Progenitor cell of endocrine pancreas (in vitro differentiated cells): ENCODE measurements at regions not wholly inside any gene's neighbourhood (a gene's known extent, or its start where the extent isn't known, plus 50 kb on each side); places are given as distances from the start of the nearest gene placed in this dataset.

Source experiments
- DNase-seq: peaks from one replicate; pipeline ENCODE4 v3.0.0; 2021; ENCODE audit warnings: low spot score; ENCODE audit not compliant: unreplicated experiment
- H3K27ac Mint-ChIP-seq: 2 replicates; pipeline ENCODE4 v1.8.0; 2021; ENCODE audit warnings: mild to moderate bottlenecking, moderate library complexity, mixed read lengths
- H3K27me3 Mint-ChIP-seq: 2 replicates; pipeline ENCODE4 v1.8.0; 2021; ENCODE audit warnings: mixed read lengths
- H3K36me3 Mint-ChIP-seq: 2 replicates; pipeline ENCODE4 v1.8.0; 2022; ENCODE audit warnings: mixed read lengths; ENCODE audit not compliant: insufficient read depth
- H3K4me1 Mint-ChIP-seq: 2 replicates; pipeline ENCODE4 v1.8.0; 2021; ENCODE audit warnings: low read depth, mixed read lengths
- H3K4me3 Mint-ChIP-seq: 2 replicates; pipeline ENCODE4 v1.8.0; 2021; ENCODE audit warnings: low read depth, mild to moderate bottlenecking, moderate library complexity, mixed read lengths
- H3K9me3 Mint-ChIP-seq: 2 replicates; pipeline ENCODE4 v1.8.0; 2021; ENCODE audit warnings: low read depth, mixed read lengths
- TF ChIP-seq, protein P1 (sequence below): fragments of 200-600 bp; sonication (generic); IDR thresholded peaks from one replicate; pipeline ENCODE4 v1.5.0; 2021; ENCODE audit warnings: antibody characterized with exemption, mild to moderate bottlenecking; ENCODE audit not compliant: unreplicated experiment

DNA sequence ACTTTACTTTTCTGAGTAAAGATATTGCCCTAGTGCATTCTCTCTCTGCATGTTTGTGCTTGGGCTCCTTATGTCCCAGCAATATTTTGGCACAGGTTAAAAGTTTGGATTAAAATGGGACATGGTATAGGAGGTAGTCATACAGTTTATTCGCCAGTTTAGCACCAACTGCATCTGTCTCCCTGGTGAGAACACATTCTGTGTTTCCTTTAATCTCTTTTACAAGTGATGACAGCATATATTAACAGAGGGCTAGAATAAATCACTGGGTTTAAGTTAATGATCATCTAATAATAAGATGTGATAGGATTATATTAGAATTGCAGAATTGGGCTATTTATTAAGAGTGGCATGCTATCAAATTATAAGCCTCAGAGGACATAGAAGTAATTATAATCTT lies 550.1 kb downstream of the LRRC70 start:
- Mint-ChIP-seq H3K9me3 (no peaks in the 10 kb centered on the region), H3K36me3 (no peaks in the 10 kb centered on the region), H3K4me3 (no peak overlapping the region), H3K4me1 (no peaks in the 10 kb centered on the region), H3K27ac (no peak overlapping the region), H3K27me3 (no peaks in the 10 kb centered on the region)
- no peak for DNase-seq
- TF ChIP-seq, protein P1, sequence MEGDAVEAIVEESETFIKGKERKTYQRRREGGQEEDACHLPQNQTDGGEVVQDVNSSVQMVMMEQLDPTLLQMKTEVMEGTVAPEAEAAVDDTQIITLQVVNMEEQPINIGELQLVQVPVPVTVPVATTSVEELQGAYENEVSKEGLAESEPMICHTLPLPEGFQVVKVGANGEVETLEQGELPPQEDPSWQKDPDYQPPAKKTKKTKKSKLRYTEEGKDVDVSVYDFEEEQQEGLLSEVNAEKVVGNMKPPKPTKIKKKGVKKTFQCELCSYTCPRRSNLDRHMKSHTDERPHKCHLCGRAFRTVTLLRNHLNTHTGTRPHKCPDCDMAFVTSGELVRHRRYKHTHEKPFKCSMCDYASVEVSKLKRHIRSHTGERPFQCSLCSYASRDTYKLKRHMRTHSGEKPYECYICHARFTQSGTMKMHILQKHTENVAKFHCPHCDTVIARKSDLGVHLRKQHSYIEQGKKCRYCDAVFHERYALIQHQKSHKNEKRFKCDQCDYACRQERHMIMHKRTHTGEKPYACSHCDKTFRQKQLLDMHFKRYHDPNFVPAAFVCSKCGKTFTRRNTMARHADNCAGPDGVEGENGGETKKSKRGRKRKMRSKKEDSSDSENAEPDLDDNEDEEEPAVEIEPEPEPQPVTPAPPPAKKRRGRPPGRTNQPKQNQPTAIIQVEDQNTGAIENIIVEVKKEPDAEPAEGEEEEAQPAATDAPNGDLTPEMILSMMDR, result no peak

DNA sequence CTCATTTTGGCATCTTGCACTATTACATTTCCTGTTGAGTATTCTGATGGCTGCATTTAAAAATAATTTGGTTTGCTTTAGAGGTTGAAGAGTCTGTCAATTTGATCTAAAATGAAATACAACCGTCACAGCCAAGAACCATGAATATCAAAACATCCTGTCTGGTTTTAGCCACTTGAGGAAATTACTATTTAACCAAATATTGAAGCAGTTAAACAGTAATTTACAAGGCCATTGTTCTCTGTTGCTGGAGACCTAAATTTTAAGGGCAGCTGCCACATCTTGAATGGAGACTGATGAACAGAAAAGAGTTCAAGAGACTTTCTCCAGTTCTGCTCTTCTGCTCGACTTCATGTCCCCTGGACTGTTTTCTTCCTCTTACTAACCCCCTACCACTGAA lies 549.4 kb downstream of the LRRC70 start:
- no peak for DNase-seq
- Mint-ChIP-seq H3K4me1 (no peaks in the 10 kb centered on the region), H3K9me3 (no peaks in the 10 kb centered on the region), H3K27ac (no peak overlapping the region), H3K27me3 (no peaks in the 10 kb centered on the region), H3K4me3 (no peak overlapping the region), H3K36me3 (no peaks in the 10 kb centered on the region)
- TF ChIP-seq, protein P1, result no peak

DNA sequence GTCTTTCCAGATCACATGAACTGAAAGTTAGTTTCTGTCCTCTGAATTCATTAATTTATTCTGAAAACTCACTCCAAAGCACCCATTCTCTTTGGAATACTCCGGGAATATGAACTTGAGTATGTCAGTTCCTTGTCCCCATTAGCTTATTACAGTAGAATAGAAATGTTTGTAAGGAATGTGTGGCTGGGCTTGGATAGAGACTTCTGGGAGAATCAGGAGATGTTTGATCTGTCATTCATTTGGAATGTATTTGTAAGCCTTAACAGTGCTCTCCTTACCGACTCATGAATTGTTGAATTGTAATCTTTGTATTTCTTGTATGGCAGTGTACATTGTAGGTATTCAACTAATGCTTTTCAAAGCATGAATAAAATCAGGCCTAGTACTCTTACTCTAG lies 548.4 kb downstream of the LRRC70 start:
- Mint-ChIP-seq H3K27me3 (no peaks in the 10 kb centered on the region), H3K36me3 (no peaks in the 10 kb centered on the region), H3K27ac (no peak overlapping the region), H3K9me3 (no peaks in the 10 kb centered on the region), H3K4me3 (no peak overlapping the region), H3K4me1 (no peaks in the 10 kb centered on the region)
- TF ChIP-seq, protein P1, result no peak
- no peak for DNase-seq

DNA sequence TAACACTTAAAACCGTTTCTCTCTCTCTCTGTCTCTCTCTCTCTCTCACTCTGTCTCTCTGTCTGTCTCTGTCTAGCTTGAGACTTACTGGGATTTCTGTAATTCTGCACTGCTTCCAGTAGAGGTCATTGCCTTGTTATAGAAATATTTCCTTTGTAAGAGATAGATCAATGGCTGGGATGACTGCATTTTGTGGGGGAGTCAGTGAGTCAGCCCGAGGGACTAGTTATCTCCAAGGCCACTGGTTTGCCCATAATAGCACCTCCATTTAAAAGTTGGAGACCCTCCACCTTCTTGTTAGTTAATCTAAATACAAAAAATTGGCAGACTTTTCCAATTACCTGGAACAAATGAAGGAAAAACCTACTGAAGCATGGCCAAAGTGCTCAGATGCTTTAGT lies 547.2 kb downstream of the LRRC70 start:
- Mint-ChIP-seq H3K9me3 (no peaks in the 10 kb centered on the region), H3K4me1 (no peaks in the 10 kb centered on the region), H3K4me3 (no peak overlapping the region), H3K27ac (no peak overlapping the region), H3K36me3 (no peaks in the 10 kb centered on the region), H3K27me3 (no peaks in the 10 kb centered on the region)
- TF ChIP-seq, protein P1, result peak; percentile 46
- no peak for DNase-seq

DNA sequence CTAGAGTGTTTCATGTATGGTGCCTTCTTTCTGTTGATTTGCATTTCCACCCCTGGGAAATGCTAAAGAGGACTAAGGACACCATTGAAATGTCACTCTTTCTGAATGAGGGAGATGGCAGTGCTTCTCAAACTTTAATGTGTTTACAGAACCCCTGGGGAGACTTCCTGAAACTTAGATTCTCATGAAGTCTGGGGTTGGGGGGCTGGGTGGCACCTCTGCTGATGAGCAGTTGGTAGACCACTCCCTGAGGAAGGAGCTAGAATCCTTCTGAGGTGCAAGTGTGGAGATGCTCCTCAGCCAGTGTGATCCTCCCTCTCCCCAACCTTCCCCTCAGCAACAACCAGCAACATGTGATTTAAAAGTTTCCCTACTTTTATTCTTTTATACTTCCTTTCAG lies 546.8 kb downstream of the LRRC70 start:
- Mint-ChIP-seq H3K27ac (no peak overlapping the region), H3K4me1 (no peaks in the 10 kb centered on the region), H3K9me3 (no peaks in the 10 kb centered on the region), H3K27me3 (no peaks in the 10 kb centered on the region), H3K4me3 (no peak overlapping the region), H3K36me3 (no peaks in the 10 kb centered on the region)
- TF ChIP-seq, protein P1, result no peak
- DNase-seq, result no peak
